ENCODE measurements at regions not wholly inside any gene's neighbourhood (a gene's known extent, or its start where the extent isn't known, plus 50 kb on each side); places are given as distances from the start of the nearest gene placed in this dataset.

- TF ChIP-seq, protein P1, sequence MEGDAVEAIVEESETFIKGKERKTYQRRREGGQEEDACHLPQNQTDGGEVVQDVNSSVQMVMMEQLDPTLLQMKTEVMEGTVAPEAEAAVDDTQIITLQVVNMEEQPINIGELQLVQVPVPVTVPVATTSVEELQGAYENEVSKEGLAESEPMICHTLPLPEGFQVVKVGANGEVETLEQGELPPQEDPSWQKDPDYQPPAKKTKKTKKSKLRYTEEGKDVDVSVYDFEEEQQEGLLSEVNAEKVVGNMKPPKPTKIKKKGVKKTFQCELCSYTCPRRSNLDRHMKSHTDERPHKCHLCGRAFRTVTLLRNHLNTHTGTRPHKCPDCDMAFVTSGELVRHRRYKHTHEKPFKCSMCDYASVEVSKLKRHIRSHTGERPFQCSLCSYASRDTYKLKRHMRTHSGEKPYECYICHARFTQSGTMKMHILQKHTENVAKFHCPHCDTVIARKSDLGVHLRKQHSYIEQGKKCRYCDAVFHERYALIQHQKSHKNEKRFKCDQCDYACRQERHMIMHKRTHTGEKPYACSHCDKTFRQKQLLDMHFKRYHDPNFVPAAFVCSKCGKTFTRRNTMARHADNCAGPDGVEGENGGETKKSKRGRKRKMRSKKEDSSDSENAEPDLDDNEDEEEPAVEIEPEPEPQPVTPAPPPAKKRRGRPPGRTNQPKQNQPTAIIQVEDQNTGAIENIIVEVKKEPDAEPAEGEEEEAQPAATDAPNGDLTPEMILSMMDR (conservative IDR thresholded peaks at IDR 0.05; ENCODE audit: low read depth, low read length) = no peak
- TF ChIP-seq EZH2 (IDR thresholded peaks at IDR 0.05; ENCODE audit: low read length, unreplicated experiment) = no peak
- TF ChIP-seq EZH2phosphoT487 (IDR thresholded peaks at IDR 0.05; ENCODE audit: borderline replicate concordance, low read length) = no peak
Observed at GRCh38 chr5:89545076-89545475, 662.1 kb upstream of the MEF2C start.

Data from PC-3 (cell line).